ENCODE measurements at regions not wholly inside any gene's neighbourhood (a gene's known extent, or its start where the extent isn't known, plus 50 kb on each side); places are given as distances from the start of the nearest gene placed in this dataset.

- TF ChIP-seq GATA2 (IDR thresholded peaks at IDR 0.05; ENCODE audit: low read depth, low read length) = no peak
- no peak for TF ChIP-seq GATA3 (IDR thresholded peaks at IDR 0.05; ENCODE audit: low read depth, low read length)
Observed at GRCh38 chr11:15419696-15420095, 305.0 kb downstream of the INSC start.

Data from SH-SY5Y (cell line).